Lower leg skin (tissue), 4 donors: ENCODE measurements at regions not wholly inside any gene's neighbourhood (a gene's known extent, or its start where the extent isn't known, plus 50 kb on each side); places are given as distances from the start of the nearest gene placed in this dataset.

Experiments
- DNase-seq, 2 donors: peaks; one replicate each; pipeline ENCODE4 v3.0.0-alpha.2; 2019; ENCODE audit warnings: low spot score in 2 of 2
- H3K4me3 ChIP-seq: fragments of 200-600 bp; sonication (generic); 2 replicates; pipeline ENCODE4 v1.5.1; 2017; ENCODE audit warnings: mild to moderate bottlenecking, low read depth; ENCODE audit not compliant: poor library complexity, severe bottlenecking
- POLR2A ChIP-seq, 2 donors: fragments of 450-650 bp; IDR thresholded peaks; one replicate each; pipeline ENCODE4 v1.6.1; 2016 to 2017; ENCODE audit warnings: antibody characterized with exemption in 2 of 2, mild to moderate bottlenecking in 1 of 2, moderate library complexity in 1 of 2
- WGBS, 2 donors: methylation state at CpG; one replicate each; pipeline ENCODE4 v1.1.5; 2018; 5-methylcytosine and 5-hydroxymethylcytosine counted together
- intact Hi-C: fragments of 100-400 bp; cut with DNase I; formaldehyde crosslinking; loops from one replicate; pipeline ENCODE4 v1.15.0; 2023; ENCODE audit warnings: low total_unique reads
- TF ChIP-seq, protein P1 (sequence below), 3 donors: fragments of 450-650 bp; IDR thresholded peaks; one replicate each; pipeline ENCODE4 v1.5.1; 2016; ENCODE audit warnings: antibody characterized with exemption in 3 of 3, mild to moderate bottlenecking in 3 of 3, moderate library complexity in 2 of 3

DNA sequence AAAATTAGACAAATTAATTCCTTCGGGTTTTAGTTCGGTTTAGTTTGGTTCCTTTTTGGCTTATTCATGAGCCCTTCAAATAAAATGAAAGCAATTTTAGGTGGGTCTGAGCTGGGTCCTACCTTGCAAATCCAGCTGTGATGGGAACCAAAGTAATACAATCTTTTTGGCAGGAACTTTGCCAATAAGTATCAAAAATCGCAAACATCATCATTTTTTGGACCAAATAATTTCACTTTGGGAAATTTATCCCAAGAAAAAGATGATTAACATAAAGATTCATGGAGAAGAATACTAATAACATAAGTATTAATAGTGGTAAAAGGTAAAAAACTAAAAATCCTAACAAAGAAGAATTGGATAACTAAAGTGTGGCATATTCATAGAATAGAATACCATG is 67.8 kb upstream of the MYOCD start:
- no peak overlapping the region for H3K4me3 ChIP-seq
- intact Hi-C loops, result no loop called here
- 91 to 92% methylated on average over 3 of the region's 3 CpGs for WGBS, 2 donors
- TF ChIP-seq, protein P1, sequence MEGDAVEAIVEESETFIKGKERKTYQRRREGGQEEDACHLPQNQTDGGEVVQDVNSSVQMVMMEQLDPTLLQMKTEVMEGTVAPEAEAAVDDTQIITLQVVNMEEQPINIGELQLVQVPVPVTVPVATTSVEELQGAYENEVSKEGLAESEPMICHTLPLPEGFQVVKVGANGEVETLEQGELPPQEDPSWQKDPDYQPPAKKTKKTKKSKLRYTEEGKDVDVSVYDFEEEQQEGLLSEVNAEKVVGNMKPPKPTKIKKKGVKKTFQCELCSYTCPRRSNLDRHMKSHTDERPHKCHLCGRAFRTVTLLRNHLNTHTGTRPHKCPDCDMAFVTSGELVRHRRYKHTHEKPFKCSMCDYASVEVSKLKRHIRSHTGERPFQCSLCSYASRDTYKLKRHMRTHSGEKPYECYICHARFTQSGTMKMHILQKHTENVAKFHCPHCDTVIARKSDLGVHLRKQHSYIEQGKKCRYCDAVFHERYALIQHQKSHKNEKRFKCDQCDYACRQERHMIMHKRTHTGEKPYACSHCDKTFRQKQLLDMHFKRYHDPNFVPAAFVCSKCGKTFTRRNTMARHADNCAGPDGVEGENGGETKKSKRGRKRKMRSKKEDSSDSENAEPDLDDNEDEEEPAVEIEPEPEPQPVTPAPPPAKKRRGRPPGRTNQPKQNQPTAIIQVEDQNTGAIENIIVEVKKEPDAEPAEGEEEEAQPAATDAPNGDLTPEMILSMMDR (IDR thresholded peaks at IDR 0.05), result no peak
- TF ChIP-seq POLR2A (IDR thresholded peaks at IDR 0.05), result no peak
- DNase-seq, result no peak

DNA sequence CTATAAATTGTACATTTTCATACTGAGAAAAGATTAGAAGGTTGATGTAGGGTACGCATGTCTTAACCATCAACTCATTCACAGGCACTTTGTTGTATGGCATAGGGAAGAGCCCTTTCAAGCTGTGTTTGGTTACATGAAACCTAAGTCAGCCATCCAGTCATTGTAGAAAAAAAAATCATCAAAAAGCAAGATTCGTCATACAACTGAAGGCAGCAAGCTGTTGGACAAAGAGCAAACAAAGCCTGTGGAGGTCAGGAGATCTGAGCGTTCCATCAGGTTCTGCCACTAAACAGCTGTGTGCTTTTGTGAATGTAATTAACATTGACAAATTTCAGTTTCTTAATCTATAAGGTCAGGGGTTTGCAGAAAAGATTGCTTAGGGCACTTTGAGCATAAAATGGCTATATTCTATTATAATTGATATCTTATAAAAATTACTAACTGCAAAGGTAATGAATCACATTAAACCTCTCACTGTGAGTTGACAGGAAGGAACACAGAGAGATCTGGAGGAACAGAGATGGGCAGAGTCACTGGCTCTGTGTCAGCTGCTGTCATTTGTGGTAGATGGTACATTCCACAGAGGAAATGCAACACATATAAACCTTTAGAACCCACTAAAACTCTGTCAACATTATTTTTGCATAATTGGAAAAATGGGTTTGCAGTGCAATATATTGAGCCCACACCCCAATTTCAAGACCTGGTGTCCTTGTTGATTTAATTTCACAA is 66.3 kb upstream of the MYOCD start:
- no peak for TF ChIP-seq POLR2A (IDR thresholded peaks at IDR 0.05)
- TF ChIP-seq, protein P1 (IDR thresholded peaks at IDR 0.05), result no peak
- intact Hi-C loops, result no loop called here
- DNase-seq, result no peak
- no peak overlapping the region for H3K4me3 ChIP-seq
- WGBS, 2 donors, result 59 to 61% methylated on average over 3 of the region's 3 CpGs

DNA sequence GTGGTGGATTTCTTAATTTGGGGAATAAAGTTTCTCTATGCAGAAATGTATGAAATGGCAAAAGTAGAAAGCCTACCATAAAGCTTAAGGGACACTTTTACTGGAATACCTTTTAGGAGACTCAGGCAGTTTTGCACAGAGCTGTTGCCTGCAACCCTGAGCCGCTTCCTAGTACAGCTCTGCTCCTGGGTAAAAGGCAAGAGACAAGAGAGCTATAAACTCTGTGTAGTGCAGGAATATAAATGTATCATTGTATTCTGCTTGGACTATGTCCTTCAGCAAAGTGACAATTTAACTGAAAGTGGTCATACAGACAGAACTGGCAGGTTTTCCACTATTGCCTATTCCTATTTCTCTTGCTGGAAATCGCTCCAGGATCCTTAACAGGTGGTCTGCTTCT is 65.3 kb upstream of the MYOCD start:
- no peak for DNase-seq
- intact Hi-C loops, result no loop called here
- no peak for TF ChIP-seq POLR2A (IDR thresholded peaks at IDR 0.05)
- TF ChIP-seq, protein P1 (IDR thresholded peaks at IDR 0.05), result no peak
- 62 to 72% methylated on average over 2 of the region's 2 CpGs for WGBS, 2 donors
- no peak overlapping the region for H3K4me3 ChIP-seq

DNA sequence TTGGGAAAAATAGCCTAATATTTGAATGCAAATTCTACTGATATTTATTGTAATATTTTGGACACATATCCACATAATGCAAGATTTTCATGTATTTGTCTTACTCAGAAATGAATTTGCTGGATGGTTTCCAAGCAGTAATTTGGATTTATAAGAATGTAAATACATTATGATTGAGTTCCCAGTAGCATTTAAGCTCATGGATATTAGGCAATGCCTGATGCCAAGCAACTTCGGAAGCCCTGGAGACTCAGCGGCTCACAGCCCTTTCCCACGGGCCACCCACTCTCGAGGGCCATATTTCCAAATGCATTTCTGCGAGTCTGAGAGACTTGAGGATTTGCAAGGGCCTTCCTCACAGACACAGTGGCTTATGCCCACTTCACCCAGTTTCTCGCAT is 62.1 kb upstream of the MYOCD start:
- H3K4me3 ChIP-seq, result no peak overlapping the region
- 85% methylated on average over 6 of the region's 6 CpGs for WGBS, 2 donors
- no peak for DNase-seq
- intact Hi-C loops, result no loop called here
- TF ChIP-seq, protein P1 (IDR thresholded peaks at IDR 0.05), result no peak
- no peak for TF ChIP-seq POLR2A (IDR thresholded peaks at IDR 0.05)

DNA sequence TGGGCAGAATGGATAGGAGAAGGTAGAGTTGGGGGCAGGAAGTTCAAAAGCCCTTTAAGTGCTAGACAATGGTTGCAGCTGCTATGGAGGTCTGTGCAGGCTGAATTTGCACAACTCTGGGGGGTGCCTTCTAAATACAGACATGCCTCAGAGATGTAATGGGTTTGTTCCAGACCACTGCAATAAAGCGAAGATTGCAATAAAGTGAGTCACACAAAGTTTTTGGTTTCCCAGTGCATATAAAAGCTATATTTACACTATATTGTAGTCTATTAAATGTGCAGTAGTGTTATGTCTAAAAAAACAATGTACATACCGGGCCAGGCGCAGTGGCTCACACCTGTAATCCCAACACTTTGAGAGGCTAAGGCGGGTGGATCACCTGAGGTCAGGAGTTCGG is 60.5 kb upstream of the MYOCD start:
- 89 to 93% methylated on average over 5 of the region's 5 CpGs for WGBS, 2 donors
- no peak overlapping the region for H3K4me3 ChIP-seq
- TF ChIP-seq POLR2A (IDR thresholded peaks at IDR 0.05), result no peak
- TF ChIP-seq, protein P1 (IDR thresholded peaks at IDR 0.05), result no peak
- intact Hi-C loops, result no loop called here
- no peak for DNase-seq

DNA sequence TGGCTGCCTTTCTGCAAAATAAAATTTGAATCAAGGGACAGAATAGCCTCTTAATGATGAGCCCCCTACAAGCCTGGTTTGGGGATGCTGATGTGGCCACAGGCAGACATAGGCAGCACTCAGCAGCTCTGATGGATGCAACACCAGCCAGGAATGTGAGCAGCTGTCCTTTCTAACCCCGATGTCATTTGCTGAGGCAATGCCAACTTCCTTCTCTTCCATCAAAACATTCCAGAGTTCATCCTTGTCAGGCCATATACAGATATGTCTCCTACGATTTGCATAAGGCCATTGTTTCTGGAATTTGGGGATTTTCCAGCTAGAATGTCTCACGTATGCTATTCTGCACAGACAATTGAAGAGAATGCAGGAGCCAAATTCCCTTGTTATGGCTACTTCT is 52.1 kb upstream of the MYOCD start:
- TF ChIP-seq, protein P1 (IDR thresholded peaks at IDR 0.05), result no peak
- TF ChIP-seq POLR2A (IDR thresholded peaks at IDR 0.05), result no peak
- no peak overlapping the region for H3K4me3 ChIP-seq
- WGBS, 2 donors, result 30 to 49% methylated on average over 3 of the region's 3 CpGs
- no peak for DNase-seq
- intact Hi-C loops, result no loop called here
